HG03045 (cell line): ENCODE measurements at regions not wholly inside any gene's neighbourhood (a gene's known extent, or its start where the extent isn't known, plus 50 kb on each side); places are given as distances from the start of the nearest gene placed in this dataset.

Experiments
- ATAC-seq: cut with Tn5 transposase; IDR thresholded peaks from one replicate; pipeline ENCODE4 v1.9.1; 2021; ENCODE audit warnings: mild to moderate bottlenecking, moderate library complexity; ENCODE audit not compliant: unreplicated experiment

DNA sequence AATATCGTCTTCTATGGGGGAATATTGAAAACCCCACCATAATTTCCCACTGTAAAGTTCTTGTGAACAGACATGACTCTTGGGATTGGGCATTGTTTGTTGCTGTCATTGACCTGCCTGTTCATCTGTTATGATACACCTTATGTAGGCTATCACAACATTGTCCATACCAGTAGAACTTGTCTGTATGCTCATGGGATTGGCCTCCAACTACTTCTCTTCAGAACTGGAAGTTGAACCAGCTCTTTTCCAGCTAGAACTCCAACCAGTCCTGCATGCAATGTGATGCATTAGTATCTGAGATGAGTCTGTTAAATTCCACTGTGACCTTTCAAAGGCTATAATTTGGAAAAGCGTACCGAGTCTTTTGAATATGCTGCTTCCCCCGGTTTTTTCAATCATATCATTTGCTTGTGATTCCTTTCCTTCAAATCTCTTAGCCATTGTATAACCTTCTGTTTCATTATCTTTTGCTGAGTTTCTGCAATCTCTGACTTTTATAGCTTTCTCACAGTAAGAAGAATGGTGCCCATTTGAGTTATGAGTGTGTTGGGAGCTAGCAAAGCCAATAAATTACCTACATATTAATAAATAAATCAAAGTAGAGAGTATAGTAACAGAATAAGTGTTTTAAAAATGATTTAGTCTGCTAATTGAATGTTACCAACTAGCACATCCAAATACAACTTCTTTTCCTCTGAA lies 101.9 kb downstream of the PLK2 start:
- ATAC-seq: no peak

DNA sequence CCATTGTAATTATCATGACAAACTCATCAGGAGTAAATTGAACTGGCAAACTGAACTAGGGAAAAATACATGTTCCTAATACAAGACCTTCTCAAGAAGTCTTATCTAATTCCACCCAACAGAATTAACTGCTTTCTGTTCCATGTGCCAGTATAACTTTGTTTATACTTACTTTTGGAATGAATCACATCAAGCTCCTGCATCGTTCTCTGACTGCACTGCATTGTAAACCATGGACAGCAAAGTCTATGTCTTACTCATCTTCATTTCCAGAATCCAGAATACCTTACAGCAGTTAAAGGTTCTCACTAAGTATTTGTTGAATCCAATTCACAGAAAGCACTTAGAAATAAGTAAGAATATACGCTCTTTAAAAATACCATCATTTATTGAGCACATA lies 102.8 kb downstream of the PLK2 start:
- no peak for ATAC-seq

DNA sequence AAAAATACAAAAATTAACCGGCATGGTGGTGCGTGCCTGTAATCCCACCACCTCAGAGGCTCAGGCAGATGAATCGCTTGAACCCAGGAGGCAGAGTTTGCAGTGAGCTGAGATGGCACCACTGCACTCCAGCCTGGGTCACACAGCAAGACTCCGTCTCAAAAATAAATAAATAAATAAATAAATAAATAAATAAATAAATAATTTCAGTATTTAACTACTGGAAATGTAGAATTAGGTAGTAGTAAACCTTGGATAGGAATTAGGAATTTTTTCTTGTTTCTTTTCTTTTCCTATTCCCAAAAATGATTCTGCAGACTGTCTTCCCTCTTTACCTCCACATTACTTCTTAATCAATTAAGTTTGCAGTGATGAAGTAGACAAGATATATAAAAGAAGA lies 103.2 kb downstream of the PLK2 start:
- no peak for ATAC-seq

DNA sequence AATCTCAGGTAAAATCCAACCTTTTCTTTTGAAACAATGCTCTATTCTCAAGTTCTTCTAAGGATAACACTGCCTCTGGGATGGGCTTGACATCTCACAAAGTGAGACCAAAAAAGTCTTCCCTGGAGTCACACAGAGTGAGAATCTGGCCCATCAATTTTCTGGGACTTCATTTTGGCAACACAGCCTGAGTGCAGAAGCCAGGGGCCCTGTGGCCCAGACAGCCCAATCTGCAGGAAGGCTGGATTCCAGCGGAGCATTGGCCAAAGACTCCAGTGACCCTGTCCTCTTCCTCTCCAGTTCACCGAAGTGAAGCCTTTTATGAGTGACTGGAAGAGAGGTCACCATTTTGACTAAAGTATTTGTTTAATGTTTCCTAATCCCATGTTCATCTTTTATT lies 105.1 kb downstream of the PLK2 start:
- no peak for ATAC-seq

DNA sequence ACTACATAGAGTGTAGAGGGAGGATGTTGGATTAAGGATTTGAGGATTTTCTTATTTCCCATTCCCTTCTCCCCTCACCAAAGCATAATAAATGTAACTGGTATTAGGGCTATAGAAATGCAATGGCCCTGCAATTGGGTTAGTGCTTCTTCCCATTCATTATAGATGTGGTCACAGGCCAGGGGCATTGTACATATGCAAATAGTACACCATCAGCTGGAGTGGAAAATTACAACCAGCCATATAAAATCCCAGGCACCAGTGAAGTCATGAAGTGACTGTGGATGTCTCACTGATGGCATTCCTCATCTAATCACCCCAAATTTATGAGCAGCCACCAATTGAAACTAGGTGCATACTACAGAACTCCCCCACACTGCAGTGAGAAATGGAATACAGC lies 105.9 kb downstream of the PLK2 start:
- no peak for ATAC-seq

DNA sequence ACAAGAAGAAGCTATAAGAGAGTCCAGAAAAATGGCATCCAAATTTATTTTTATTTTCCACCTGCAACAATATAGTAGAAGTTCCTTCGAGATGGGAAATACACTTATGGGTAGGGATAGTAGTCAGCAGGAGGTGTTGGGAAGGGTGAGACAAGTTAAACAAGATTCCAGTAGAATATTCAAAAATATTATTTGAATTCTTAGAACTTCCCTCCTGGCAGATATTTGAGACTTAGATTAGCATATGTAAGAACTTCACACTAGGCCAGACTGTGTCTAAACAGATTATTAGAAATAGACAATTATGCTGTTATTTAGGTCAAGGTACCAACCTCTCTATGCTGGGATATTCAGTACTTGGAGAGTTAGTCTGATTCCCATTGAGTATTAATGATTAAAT lies 108.7 kb downstream of the PLK2 start:
- ATAC-seq: no peak

DNA sequence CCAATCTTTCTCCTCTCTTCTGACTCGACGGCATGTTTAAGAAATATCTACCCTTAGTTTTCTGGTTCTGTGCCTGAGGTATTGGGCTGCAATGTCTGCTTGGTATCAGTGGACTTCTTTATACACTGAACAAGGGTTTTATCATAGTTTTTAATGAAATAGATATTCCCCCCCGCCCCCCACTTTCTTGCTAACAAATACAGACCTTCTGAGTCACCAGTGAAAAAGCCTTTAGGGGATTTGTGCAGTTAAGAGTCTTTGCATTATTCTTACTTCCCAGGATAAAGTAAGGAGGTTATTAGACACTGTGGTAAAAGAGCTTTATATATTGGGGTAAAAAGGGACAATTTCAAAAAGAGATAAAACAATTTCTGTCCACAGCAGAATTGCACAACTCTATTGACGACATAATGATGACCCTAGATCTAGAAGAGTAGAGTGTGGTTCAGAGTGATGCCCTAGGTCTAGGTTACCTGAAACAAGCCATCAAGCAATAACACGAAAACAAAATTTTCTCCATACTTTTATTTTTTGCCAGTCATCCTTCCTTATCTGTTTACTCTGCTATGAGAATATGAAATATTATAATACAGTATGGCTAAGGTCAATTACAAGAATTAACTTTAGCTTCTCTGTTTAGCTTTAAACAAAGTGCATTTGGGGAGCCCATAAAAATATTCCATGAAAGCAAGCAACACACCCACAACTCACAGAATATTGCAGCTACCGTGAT lies 110.7 kb downstream of the PLK2 start:
- ATAC-seq: no peak

DNA sequence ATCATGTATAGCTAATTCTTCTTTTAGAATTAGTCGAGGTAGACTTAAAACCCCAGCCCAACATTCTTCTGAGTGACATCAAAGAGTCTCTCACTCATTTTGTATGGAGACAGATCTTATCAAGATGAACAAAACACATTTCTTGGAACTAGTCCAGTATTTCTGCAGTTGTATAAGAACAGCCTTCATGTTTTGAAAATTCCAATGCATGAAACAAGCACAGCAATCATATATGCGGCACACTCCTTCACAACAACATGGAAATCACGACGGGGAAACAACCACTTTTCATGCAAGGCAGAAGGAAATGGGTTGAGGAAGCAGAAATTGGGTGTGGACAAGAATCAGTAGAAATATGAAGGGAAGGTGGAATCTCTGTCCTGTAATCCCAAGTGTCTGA lies 113.8 kb downstream of the PLK2 start:
- no peak for ATAC-seq

DNA sequence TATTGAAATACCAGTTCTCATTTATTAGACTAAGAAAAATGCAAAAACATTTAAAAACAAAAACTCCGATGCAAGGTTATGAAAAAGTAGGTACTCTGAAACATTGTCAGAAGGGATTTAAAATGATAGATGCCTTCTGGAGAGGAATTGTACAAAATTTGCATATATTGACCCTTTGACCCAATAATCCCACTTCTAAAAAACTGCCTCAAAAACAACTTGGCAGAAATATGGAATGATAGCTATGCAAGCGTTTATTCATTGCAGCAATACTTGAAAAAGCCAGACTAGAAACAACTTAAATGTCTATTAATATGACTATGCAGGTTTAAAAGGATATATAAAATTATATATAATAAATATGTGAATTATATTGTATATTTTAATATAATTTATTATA lies 118.4 kb downstream of the PLK2 start:
- ATAC-seq: no peak

DNA sequence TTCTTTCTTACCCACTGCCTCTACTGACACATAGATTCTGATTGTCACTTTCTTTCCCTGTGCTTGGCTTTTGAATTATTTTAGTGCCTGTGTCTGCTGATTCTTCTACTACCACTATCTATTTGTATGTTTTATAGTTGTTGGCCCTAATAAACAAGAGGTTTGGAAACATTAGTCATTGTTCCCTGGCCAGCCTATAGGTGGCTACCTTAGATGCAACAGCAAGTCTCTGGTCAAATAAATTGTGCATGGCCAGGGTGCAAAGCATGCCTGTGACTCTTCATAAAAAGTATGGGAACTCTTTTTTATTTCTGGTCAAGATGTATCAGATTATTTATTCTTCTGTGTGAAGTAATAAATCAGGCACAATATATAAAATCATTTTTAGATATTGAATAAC lies 124.4 kb downstream of the PLK2 start:
- ATAC-seq: no peak

DNA sequence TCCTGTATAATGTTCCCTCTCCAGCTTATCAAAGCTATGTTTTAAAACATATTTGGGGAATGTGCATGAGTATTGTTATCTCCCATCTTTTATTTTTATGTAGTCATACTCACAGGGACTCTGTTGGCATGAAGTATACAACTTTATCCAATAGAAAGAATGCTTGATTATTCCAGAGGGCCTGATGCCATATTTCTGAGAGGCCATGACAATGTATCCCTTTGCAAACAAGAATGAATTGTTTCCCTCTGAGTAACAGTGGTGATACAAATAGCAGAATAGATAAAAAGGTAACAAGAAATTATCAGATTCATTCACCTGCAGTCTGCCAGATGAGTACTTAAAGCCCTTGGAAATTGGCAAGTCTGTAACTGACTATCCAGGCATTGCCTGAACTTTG lies 125.9 kb downstream of the PLK2 start:
- ATAC-seq: no peak

DNA sequence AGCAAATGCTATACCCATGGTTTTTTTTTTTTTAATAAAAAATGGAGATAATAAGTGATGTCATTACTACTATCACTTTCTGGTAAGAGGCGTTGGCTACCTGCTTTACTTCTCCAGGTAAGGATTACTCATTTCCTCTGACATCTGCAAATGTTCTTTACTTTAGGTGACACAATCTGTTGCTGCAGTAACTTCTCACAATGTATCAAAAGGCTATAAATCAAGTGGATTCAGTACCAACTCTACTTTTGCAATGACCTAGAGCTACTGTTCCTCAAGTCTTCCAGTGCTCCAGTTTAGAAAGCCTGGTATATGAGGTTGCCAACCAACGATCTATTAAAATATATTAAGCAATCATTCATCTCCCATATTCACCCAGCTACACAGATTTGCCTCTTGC lies 129.1 kb downstream of the PLK2 start:
- no peak for ATAC-seq

DNA sequence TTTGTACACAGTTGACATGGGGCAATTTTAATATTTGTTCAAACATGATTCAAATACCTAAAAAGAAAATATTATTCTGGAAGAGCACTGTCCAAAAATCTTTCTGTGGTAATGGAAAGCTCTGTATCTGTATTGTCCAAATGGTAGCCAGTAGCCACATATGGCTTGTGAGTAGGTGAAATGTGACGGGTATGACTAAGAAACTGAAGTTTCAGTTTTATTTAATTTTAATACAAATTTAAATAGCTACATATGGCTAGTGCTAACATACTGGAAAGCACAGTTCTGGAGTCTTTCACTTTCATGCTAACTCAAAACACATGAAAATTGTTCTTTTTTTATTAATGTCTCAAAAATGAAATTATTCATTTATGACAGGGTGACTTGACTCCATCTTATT lies 132.6 kb downstream of the PLK2 start:
- ATAC-seq: no peak

DNA sequence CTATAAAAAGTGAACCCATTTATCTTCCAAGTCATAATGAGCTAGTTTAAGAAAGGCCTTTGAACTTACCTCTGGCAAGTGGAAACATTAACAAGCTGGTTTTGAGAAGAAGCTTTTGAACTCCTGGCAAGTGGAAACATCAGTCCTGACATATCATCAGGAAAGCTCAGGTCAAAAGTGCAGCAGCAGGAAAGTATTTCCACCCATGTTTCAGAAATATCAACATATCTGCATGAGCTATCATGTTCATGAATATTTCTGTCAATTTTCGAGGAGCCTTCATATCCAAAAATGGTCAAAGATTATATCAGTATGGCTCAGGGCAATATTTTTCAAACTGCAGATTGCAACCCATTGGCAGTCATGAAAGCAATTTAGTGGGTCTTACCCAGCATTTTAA lies 133.9 kb downstream of the PLK2 start:
- ATAC-seq: no peak

DNA sequence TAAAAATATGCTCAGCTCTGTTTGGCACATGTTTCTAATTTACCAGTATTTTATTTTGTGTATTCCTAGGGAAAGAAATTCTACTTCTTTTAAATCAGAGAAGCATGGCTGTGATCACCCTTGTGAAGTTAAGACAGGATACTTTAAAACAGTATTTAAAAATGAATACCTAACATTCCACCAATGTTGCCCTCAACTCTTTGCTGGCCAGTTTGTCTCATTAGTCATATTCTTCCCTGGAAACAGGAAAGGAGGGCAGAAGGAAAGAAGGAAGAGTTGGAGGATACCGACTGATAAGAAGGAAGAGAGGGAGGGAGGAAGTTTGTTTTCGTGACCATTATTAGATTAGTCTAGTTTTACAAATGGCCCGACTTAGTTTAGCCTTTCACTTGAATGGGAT lies 137.4 kb downstream of the PLK2 start:
- ATAC-seq: no peak

DNA sequence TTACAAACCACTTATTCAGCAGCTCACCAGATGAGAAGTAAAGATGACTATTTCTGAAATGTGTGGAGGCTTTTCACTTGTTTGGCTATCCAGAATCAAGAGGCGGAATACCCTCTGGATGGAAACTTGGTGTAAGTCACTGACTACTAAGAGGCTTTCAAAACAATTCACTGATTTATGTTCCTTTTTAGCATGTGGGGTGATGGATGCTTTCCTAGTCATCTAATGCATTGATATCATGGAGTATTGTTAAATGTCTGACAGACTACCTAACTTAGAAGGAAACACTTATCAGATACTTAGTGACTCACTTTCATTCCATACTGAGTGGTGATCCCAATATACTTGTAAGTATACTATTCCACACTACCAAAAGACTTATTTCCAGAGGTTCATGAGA lies 141.4 kb downstream of the PLK2 start:
- no peak for ATAC-seq

DNA sequence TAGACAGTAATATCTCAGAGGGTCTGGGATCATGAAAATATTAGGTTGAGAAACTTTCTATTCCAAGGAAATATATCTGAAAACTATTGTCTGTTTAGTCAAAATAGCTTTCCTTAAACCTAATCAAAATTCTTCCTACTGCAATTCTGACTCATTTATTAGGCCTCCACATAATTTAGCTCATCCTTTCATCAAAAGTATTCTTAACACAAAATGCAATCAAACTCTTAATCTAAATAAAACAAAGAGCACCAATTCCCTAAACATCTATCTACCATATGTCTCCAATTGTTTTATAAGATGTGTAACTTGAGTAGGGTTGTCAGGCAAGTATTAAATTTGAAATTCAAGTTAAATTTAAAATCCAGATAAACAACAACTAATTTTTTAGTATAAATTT lies 142.1 kb downstream of the PLK2 start:
- ATAC-seq: no peak

DNA sequence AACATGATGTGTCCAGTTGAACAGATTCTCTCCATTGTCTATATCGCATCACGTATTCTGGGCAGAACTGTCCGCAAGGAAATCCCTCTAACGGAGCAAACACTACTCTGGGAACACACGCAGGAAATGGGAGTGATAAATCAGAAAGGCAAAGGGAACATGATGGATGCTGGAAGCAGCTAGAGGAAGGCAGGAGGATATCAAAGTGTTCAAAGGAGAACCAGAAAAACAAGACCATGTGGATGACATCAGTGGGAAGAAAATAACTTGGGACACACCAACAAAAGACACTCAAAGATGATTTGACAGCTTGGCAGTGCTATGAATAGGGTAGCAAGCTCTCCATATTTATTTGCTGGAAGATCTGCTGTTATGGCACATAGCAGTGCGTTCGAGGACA lies 142.9 kb downstream of the PLK2 start:
- no peak for ATAC-seq

DNA sequence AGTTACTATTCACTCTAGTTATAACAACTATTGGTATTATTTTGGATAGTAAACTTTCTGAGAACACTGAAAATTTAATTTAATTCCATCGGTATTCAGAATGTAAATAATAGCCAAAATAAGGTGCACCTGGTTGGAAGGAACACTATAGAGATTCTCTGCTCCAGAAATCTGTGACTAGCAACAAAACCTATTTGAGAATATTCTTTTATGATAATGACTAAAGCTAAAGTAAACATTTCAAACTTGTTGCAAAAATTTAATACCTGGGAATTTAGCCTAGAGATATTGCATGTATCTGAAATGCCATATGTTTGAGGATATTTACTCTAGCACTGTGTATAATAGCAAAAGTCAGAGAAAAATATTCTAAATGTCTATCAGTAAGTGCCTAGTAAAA lies 144.1 kb downstream of the PLK2 start:
- ATAC-seq: no peak

DNA sequence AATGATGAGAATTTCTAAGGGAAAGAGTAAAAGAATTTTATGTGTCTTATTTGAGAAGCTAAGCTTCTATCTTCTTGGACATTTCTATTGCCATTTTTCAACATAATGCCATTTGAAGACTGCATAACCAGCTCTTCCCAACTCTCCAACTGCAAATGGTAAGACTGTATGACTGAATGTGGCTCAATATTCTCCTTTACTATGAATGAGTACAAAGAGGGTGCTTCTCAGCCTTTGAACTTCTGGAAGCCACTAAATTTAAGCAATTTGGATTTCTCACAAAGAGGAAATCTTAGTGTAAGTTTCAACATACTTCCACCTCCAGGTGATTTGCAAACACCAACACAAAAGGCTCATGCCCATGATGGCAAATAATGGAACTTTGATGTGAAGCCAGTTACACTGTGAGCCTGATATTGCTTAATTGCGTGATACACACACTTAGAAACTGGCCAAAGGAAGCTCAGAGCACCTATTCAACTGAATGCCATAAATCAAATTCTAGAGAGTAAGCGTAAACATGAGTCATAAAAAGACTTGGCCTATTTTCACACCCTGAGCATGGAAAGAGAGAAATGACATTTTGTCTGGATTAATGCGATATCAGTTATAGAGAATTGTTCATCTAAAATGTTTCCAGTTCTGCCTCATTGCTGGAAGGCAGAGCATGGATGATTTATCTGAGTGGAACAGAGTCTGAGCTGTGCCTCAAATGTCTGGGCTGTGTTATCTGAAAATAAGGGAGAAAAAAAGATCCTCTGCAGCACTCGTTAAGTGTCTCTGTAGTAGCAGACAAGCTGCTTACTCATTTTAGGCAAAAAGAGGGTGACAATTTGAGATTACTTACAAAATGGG lies 145.3 kb downstream of the PLK2 start:
- no peak for ATAC-seq

DNA sequence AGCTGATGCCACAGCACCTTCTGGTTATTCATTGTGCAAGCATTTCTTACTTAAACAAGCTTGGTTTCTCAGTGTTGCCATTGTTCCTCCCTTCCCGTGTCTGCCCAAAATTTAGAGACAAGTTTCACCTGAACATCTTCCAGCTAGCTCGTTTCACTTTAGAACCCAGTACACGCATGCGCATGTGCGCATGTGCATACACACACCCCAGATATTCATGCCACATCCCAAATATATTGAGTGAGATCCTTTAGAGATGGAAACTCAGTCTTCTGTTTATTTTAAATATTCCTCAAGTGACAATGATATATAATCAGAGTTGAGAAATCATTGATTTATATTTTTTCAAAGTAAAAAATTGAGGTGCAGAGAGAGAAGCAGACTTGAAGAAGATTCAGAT lies 147.6 kb downstream of the PLK2 start:
- no peak for ATAC-seq

DNA sequence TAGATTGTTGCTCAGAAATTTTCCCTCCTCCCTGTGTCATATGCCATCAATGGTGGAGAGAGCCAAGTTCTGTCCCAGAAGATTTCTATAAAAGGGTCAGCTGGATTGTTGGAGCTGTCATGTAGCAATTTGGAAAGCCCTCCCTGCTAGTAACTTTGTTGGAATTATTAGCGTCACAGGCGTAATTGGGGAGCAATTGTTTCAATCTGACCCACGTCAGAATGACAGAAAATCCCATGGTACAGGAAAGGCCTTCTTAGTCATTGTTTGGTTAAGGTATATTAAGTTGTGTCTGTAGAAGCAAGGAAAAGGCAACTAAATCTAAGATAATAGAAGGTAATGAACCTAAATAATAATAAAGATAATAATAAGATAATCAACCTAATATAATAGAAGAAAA lies 148.4 kb downstream of the PLK2 start:
- ATAC-seq: no peak
